DND-41 (cell line): ENCODE measurements at regions not wholly inside any gene's neighbourhood (a gene's known extent, or its start where the extent isn't known, plus 50 kb on each side); places are given as distances from the start of the nearest gene placed in this dataset.

ENCODE experiments used
- CTCF ChIP-seq: IDR thresholded peaks from 2 replicates; pipeline ENCODE4 v1.5.1; 2012; ENCODE audit warnings: borderline replicate concordance, low read length, moderate library complexity, mild to moderate bottlenecking; ENCODE audit not compliant: poor library complexity, severe bottlenecking; ENCODE audit errors: extremely low read depth
- EZH2 ChIP-seq: IDR thresholded peaks from 3 replicates; pipeline ENCODE4 v1.6.1; 2012; ENCODE audit warnings: borderline replicate concordance, low read depth, mild to moderate bottlenecking, moderate library complexity, low read length, inconsistent platforms; ENCODE audit not compliant: severe bottlenecking

- no peak for TF ChIP-seq CTCF
- no peak for TF ChIP-seq EZH2
Observed at GRCh38 chr16:77536809-77537208, 102.0 kb upstream of the ADAMTS18 start.
